HG03108 (cell line): ENCODE measurements at regions not wholly inside any gene's neighbourhood (a gene's known extent, or its start where the extent isn't known, plus 50 kb on each side); places are given as distances from the start of the nearest gene placed in this dataset.

Source experiments
- ATAC-seq: cut with Tn5 transposase; IDR thresholded peaks from one replicate; pipeline ENCODE4 v1.9.1; 2021; ENCODE audit warnings: moderate library complexity; ENCODE audit not compliant: unreplicated experiment

GRCh38 chr3:111339017-111339416, 203.0 kb upstream of the CD96 start:
- no peak for ATAC-seq

- ATAC-seq: no peak
These were observed 190.7 kb upstream of the CD96 start for GRCh38 chr3:111351334-111351733.

- no peak for ATAC-seq
These were observed 189.4 kb upstream of the CD96 start for GRCh38 chr3:111352585-111352984.

GRCh38 chr3:111359261-111360030, 182.6 kb upstream of the CD96 start:
- no peak for ATAC-seq

GRCh38 chr3:111362381-111363009, 179.5 kb upstream of the CD96 start:
- ATAC-seq: no peak

GRCh38 chr3:111366515-111366914, 175.5 kb upstream of the CD96 start:
- ATAC-seq: no peak

- ATAC-seq: no peak
These were observed 173.9 kb upstream of the CD96 start for GRCh38 chr3:111368056-111368455.

- no peak for ATAC-seq
These were observed 172.0 kb upstream of the CD96 start for GRCh38 chr3:111369958-111370357.

GRCh38 chr3:111373239-111373638, 168.8 kb upstream of the CD96 start:
- no peak for ATAC-seq

GRCh38 chr3:111373861-111374260, 168.1 kb upstream of the CD96 start:
- no peak for ATAC-seq

- no peak for ATAC-seq
These were observed 156.0 kb upstream of the CD96 start for GRCh38 chr3:111385971-111386495.

GRCh38 chr3:111392894-111393398, 149.1 kb upstream of the CD96 start:
- ATAC-seq: no peak

GRCh38 chr3:111412656-111413055, 129.3 kb upstream of the CD96 start:
- no peak for ATAC-seq

- ATAC-seq: no peak
These were observed 127.5 kb upstream of the CD96 start for GRCh38 chr3:111414531-111414930.

GRCh38 chr3:111415018-111415417, 127.0 kb upstream of the CD96 start:
- ATAC-seq: no peak

GRCh38 chr3:111418391-111418790, 123.6 kb upstream of the CD96 start:
- no peak for ATAC-seq

- no peak for ATAC-seq
These were observed 113.7 kb upstream of the CD96 start for GRCh38 chr3:111428301-111428700.

GRCh38 chr3:111434941-111435622, 106.9 kb upstream of the CD96 start:
- no peak for ATAC-seq

GRCh38 chr3:111438283-111438682, 103.7 kb upstream of the CD96 start:
- ATAC-seq: no peak

- ATAC-seq: no peak
These were observed 87.4 kb upstream of the CD96 start for GRCh38 chr3:111454551-111454950.

GRCh38 chr3:111465081-111465670, 76.8 kb upstream of the CD96 start:
- no peak for ATAC-seq
